ENCODE measurements at regions not wholly inside any gene's neighbourhood (a gene's known extent, or its start where the extent isn't known, plus 50 kb on each side); places are given as distances from the start of the nearest gene placed in this dataset.

DNA sequence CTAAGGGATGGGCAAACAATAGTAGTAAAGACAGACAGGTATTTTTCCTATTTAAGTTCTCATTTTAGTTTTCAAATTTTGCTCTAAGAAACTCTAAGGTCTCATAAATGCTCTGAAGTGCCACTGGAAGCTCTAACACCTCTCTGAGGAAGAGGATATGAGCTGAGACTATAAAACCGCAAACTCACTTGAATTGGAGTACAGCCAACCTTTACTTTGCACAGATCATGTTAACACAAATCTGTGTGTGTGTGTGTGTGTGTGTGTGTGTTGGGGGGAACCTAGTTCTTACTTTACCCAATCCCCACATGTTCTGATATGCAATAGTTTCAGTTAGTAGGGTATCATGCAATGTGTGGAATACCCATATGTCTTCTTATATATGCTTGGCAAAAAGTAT lies 446.8 kb downstream of the CHL1 start (continued):
- TF ChIP-seq, protein P1, sequence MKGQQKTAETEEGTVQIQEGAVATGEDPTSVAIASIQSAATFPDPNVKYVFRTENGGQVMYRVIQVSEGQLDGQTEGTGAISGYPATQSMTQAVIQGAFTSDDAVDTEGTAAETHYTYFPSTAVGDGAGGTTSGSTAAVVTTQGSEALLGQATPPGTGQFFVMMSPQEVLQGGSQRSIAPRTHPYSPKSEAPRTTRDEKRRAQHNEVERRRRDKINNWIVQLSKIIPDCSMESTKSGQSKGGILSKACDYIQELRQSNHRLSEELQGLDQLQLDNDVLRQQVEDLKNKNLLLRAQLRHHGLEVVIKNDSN (IDR thresholded peaks at IDR 0.05; ENCODE audit: borderline replicate concordance, extremely low read length, insufficient read depth, low read depth, low read length), result no peak
- no peak for TF ChIP-seq STAT1 (conservative IDR thresholded peaks at IDR 0.05)
- TF ChIP-seq, protein P2, sequence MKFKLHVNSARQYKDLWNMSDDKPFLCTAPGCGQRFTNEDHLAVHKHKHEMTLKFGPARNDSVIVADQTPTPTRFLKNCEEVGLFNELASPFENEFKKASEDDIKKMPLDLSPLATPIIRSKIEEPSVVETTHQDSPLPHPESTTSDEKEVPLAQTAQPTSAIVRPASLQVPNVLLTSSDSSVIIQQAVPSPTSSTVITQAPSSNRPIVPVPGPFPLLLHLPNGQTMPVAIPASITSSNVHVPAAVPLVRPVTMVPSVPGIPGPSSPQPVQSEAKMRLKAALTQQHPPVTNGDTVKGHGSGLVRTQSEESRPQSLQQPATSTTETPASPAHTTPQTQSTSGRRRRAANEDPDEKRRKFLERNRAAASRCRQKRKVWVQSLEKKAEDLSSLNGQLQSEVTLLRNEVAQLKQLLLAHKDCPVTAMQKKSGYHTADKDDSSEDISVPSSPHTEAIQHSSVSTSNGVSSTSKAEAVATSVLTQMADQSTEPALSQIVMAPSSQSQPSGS (IDR thresholded peaks at IDR 0.05; ENCODE audit: low read length), result no peak

DNA sequence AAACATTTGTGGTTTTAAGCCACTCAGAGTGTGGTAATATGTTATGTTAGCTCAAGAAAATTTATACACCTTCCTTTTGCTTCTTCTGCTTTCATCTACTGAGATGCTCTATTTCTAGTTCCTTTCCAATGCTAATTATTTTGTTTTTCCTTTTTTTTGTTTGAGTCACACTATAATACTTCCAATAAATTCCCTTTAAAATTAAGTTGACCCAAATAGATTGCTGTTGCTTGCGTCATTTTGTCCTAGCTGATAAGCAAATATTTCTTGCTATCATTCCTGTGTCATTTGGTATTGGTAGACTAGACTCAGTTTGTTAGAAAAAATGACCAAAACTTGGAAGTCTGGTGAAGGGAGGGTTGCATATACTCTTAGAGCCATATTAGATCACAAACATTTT lies 437.0 kb upstream of the CNTN6 start:
- no peaks in the 10 kb centered on the region for H4K20me1 ChIP-seq (ENCODE audit: control insufficient read depth, insufficient read depth)
- H3K9ac ChIP-seq (ENCODE audit: control insufficient read depth, insufficient read depth, low read length), result no peak overlapping the region
- SMC1A ChIA-PET (ENCODE audit: uncharacterized antibody, unreplicated experiment), result no interaction called here
- no peak for TF ChIP-seq TARDBP (IDR thresholded peaks at IDR 0.05; ENCODE audit: borderline replicate concordance)
- no peak for TF ChIP-seq TCF3 (IDR thresholded peaks at IDR 0.05; ENCODE audit: borderline replicate concordance, insufficient read depth, low read depth, low read length)
- TF ChIP-seq NFIC (IDR thresholded peaks at IDR 0.05; ENCODE audit: low read depth, low read length), result no peak
- TF ChIP-seq, protein P3, sequence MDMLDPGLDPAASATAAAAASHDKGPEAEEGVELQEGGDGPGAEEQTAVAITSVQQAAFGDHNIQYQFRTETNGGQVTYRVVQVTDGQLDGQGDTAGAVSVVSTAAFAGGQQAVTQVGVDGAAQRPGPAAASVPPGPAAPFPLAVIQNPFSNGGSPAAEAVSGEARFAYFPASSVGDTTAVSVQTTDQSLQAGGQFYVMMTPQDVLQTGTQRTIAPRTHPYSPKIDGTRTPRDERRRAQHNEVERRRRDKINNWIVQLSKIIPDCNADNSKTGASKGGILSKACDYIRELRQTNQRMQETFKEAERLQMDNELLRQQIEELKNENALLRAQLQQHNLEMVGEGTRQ (IDR thresholded peaks at IDR 0.05; ENCODE audit: borderline replicate concordance, low read depth, low read length), result no peak
- TF ChIP-seq EGR1 (IDR thresholded peaks at IDR 0.05; ENCODE audit: borderline replicate concordance in 1 of 2, low read depth in 2 of 2, low read length in 2 of 2), result no peak
- TF ChIP-seq, protein P4, sequence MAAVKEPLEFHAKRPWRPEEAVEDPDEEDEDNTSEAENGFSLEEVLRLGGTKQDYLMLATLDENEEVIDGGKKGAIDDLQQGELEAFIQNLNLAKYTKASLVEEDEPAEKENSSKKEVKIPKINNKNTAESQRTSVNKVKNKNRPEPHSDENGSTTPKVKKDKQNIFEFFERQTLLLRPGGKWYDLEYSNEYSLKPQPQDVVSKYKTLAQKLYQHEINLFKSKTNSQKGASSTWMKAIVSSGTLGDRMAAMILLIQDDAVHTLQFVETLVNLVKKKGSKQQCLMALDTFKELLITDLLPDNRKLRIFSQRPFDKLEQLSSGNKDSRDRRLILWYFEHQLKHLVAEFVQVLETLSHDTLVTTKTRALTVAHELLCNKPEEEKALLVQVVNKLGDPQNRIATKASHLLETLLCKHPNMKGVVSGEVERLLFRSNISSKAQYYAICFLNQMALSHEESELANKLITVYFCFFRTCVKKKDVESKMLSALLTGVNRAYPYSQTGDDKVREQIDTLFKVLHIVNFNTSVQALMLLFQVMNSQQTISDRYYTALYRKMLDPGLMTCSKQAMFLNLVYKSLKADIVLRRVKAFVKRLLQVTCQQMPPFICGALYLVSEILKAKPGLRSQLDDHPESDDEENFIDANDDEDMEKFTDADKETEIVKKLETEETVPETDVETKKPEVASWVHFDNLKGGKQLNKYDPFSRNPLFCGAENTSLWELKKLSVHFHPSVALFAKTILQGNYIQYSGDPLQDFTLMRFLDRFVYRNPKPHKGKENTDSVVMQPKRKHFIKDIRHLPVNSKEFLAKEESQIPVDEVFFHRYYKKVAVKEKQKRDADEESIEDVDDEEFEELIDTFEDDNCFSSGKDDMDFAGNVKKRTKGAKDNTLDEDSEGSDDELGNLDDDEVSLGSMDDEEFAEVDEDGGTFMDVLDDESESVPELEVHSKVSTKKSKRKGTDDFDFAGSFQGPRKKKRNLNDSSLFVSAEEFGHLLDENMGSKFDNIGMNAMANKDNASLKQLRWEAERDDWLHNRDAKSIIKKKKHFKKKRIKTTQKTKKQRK (IDR thresholded peaks at IDR 0.05; ENCODE audit: low read depth, low read length), result no peak
- no peak for TF ChIP-seq EED (IDR thresholded peaks at IDR 0.05; ENCODE audit: low read depth)
- TF ChIP-seq IKZF2 (IDR thresholded peaks at IDR 0.05), result no peak
- TF ChIP-seq HDAC2 (IDR thresholded peaks at IDR 0.05), result no peak
- no peak for TF ChIP-seq FOXM1 (IDR thresholded peaks at IDR 0.05; ENCODE audit: low read depth, low read length)
- TF ChIP-seq, protein P1 (IDR thresholded peaks at IDR 0.05; ENCODE audit: borderline replicate concordance, extremely low read length, insufficient read depth, low read depth, low read length), result no peak
- no peak for TF ChIP-seq RAD51 (IDR thresholded peaks at IDR 0.05)
- no peak for TF ChIP-seq SPI1 (IDR thresholded peaks at IDR 0.05; ENCODE audit: borderline replicate concordance, insufficient read depth, low read depth, low read length)
- TF ChIP-seq POLR2A (IDR thresholded peaks at IDR 0.05; ENCODE audit: low read depth, low read length), result no peak
- no peak for ATAC-seq
- no peak overlapping the region for H3K4me2 ChIP-seq (ENCODE audit: control insufficient read depth, insufficient read depth)
- no peak overlapping the region for H2AFZ ChIP-seq (ENCODE audit: control insufficient read depth, low read depth, low read length)
- H3K79me2 ChIP-seq (ENCODE audit: control insufficient read depth, insufficient read depth, low read length), result no peaks in the 10 kb centered on the region
- H3K9me3 ChIP-seq (replicated peaks; ENCODE audit: control insufficient read depth, insufficient read depth, low read length), result no peaks in the 10 kb centered on the region
- DNase-seq (ENCODE audit: low read depth, low spot score), result no peak
- intact Hi-C loops (cut with micrococcal nuclease; ENCODE audit: unreplicated experiment) (no loop called here), in situ Hi-C loops (cut with MboI) (no loop called here)
- FAIRE-seq, result no peak
- BruUV-seq (replicated peaks), result no TSS peak
- POLR2A ChIA-PET, result no interaction called here
- no peak overlapping the region for H3K27ac ChIP-seq (ENCODE audit: control insufficient read depth, insufficient read depth)
- no peaks in the 10 kb centered on the region for H3K36me3 ChIP-seq (ENCODE audit: control insufficient read depth in 2 of 2, insufficient read depth in 2 of 2, low read length in 1 of 2)
- no peaks in the 10 kb centered on the region for H3K4me1 ChIP-seq (ENCODE audit: control insufficient read depth, insufficient read depth, low read length)
- no peaks in the 10 kb centered on the region for H3K27me3 ChIP-seq (replicated peaks in 1 of 2; ENCODE audit: control insufficient read depth in 2 of 2, insufficient read depth in 2 of 2, low read length in 1 of 2)
- CTCF ChIA-PET, result no interaction called here
- 61% methylated on average over 1 of the region's 1 CpG for WGBS (ENCODE audit: insufficient coverage, insufficient replicate concordance, low lambda C conversion rate, missing lambda C conversion rate)
- H3K4me3 ChIP-seq, result no peak overlapping the region
- RAD21 ChIA-PET (ENCODE audit: unreplicated experiment), result no interaction called here

Data from GM12878 (cell line).